SK-N-SH (cell line): ENCODE measurements at regions not wholly inside any gene's neighbourhood (a gene's known extent, or its start where the extent isn't known, plus 50 kb on each side); places are given as distances from the start of the nearest gene placed in this dataset.

Experiments used
- CTCF ChIP-seq: fragments of 200-600 bp; sonication (generic); IDR thresholded peaks from 2 replicates; pipeline ENCODE4 v1.6.1; 2017; ENCODE audit warnings: antibody characterized with exemption, mild to moderate bottlenecking, moderate library complexity
- FOXJ3 ChIP-seq: sonication (generic); formaldehyde crosslinking; IDR thresholded peaks from 2 replicates; pipeline ENCODE4 v1.5.1; 2020; ENCODE audit warnings: mild to moderate bottlenecking, missing genetic modification reagents
- MAX ChIP-seq: IDR thresholded peaks from 2 replicates; pipeline ENCODE4 v1.4.0; 2012; ENCODE audit warnings: low read depth
- MEF2A ChIP-seq: IDR thresholded peaks from 2 replicates; pipeline ENCODE4 v1.4.0; 2012; ENCODE audit warnings: low read depth, borderline replicate concordance
- POLR2AphosphoS5 ChIP-seq: IDR thresholded peaks from 2 replicates; pipeline ENCODE4 v1.6.1; 2012; ENCODE audit warnings: low read depth, low read length
- REST ChIP-seq: IDR thresholded peaks from 2 replicates; pipeline ENCODE4 v1.6.1; 2012; ENCODE audit warnings: mild to moderate bottlenecking, low read depth, low read length, moderate library complexity
- RFX5 ChIP-seq: IDR thresholded peaks from 2 replicates; pipeline ENCODE4 v1.6.1; 2012; ENCODE audit warnings: mild to moderate bottlenecking, improper control_type of control experiment, low read length
- SIN3A ChIP-seq: IDR thresholded peaks from 2 replicates; pipeline ENCODE4 v1.6.1; 2012; ENCODE audit warnings: low read depth, mild to moderate bottlenecking, low read length, moderate library complexity, borderline replicate concordance
- USF1 ChIP-seq: IDR thresholded peaks from 2 replicates; pipeline ENCODE4 v1.4.0; 2012; ENCODE audit warnings: low read depth, borderline replicate concordance
- USF2 ChIP-seq: fragments of 150-350 bp; IDR thresholded peaks from 2 replicates; pipeline ENCODE4 v1.6.1; 2017; ENCODE audit warnings: antibody characterized with exemption, low read length, low read depth, borderline replicate concordance

- TF ChIP-seq CTCF = no peak
- no peak for TF ChIP-seq USF1
- TF ChIP-seq MEF2A = no peak
- peak; percentile 52; the same call in 1 of the 2 replicates for TF ChIP-seq MAX
- 0 out of 2 replicates have a peak, but pooled peaks have one; percentile 33 for TF ChIP-seq SIN3A
- no peak for TF ChIP-seq USF2
- TF ChIP-seq RFX5 = no peak
- 0 out of 2 replicates have a peak, but pooled peaks have one; percentile 21 for TF ChIP-seq REST
- no peak for TF ChIP-seq FOXJ3 (CRISPR knock-in tag)
- TF ChIP-seq POLR2AphosphoS5 = no peak
These were observed 62.1 kb upstream of the S1PR1 start for GRCh38 chr1:101174722-101175121.
